Ovary (tissue), 3 donors: ENCODE measurements at regions not wholly inside any gene's neighbourhood (a gene's known extent, or its start where the extent isn't known, plus 50 kb on each side); places are given as distances from the start of the nearest gene placed in this dataset.

ENCODE experiments used
- CTCF ChIP-seq, 3 donors: fragments of 450-650 bp in 2 of 3; fragments of 200-600 bp in 1 of 3; IDR thresholded peaks; one replicate each; pipeline versions ENCODE4 v1.5.1 to v1.8.0; 2016 to 2022; ENCODE audit warnings: antibody characterized with exemption in 3 of 3, mild to moderate bottlenecking in 1 of 3
- EP300 ChIP-seq: sonication (generic); formaldehyde crosslinking; IDR thresholded peaks from one replicate; pipeline ENCODE4 v1.6.1; 2017; ENCODE audit warnings: antibody characterized with exemption
- POLR2A ChIP-seq: fragments of 450-650 bp; IDR thresholded peaks from one replicate; pipeline ENCODE4 v1.6.1; 2017; ENCODE audit warnings: antibody characterized with exemption, mild to moderate bottlenecking, moderate library complexity
- donor health status: DM: no; HTN: no; CAD: no.

- no peak for TF ChIP-seq POLR2A
- TF ChIP-seq CTCF (IDR thresholded peaks at IDR 0.05), result no peak
- TF ChIP-seq EP300, result no peak
Measured at GRCh38 chr20:52311209-52311794, 119.7 kb upstream of the ZFP64 start.
